NT2/D1 (cell line): ENCODE measurements at regions not wholly inside any gene's neighbourhood (a gene's known extent, or its start where the extent isn't known, plus 50 kb on each side); places are given as distances from the start of the nearest gene placed in this dataset.

Experiments used
- SUZ12 ChIP-seq: IDR thresholded peaks from 2 replicates; pipeline ENCODE4 v1.6.1; 2011; ENCODE audit not compliant: insufficient read length, insufficient read depth; ENCODE audit errors: extremely low read depth
- YY1 ChIP-seq: IDR thresholded peaks from 2 replicates; pipeline ENCODE4 v1.6.1; 2011; ENCODE audit not compliant: insufficient read length, insufficient read depth
- ZNF274 ChIP-seq: IDR thresholded peaks from 2 replicates; pipeline ENCODE4 v1.6.1; 2011; ENCODE audit warnings: mild to moderate bottlenecking, low read depth, low read length

- TF ChIP-seq YY1 (no peak), SUZ12 (no peak), ZNF274 (no peak)
Observed at GRCh38 chr2:129170570-129170969, 808.9 kb upstream of the RAB6C start.
